AG10803 (cell line): ENCODE measurements at regions not wholly inside any gene's neighbourhood (a gene's known extent, or its start where the extent isn't known, plus 50 kb on each side); places are given as distances from the start of the nearest gene placed in this dataset.

ENCODE experiments used
- DNase-seq: peaks from one replicate; pipeline ENCODE4 v3.0.0; 2010; ENCODE audit warnings: low read depth
- H3K4me3 ChIP-seq: 2 replicates; pipeline ENCODE4 v1.5.1; 2011; ENCODE audit warnings: mild to moderate bottlenecking, low read length, control low read depth
- CTCF ChIP-seq: conservative IDR thresholded peaks from 2 replicates; pipeline ENCODE4 v1.5.1; 2011; ENCODE audit warnings: mild to moderate bottlenecking, low read length, control low read depth, inconsistent platforms

- no peak for DNase-seq
- no peak for TF ChIP-seq CTCF
- no peak overlapping the region for H3K4me3 ChIP-seq
These were observed 74.5 kb downstream of the LRRC30 start for GRCh38 chr18:7305416-7305815.

GRCh38 chr18:7307030-7307429 is 76.1 kb downstream of the LRRC30 start:
- DNase-seq, result no peak
- TF ChIP-seq CTCF, result no peak
- H3K4me3 ChIP-seq, result no peak overlapping the region

GRCh38 chr18:7307526-7307925 is 76.6 kb downstream of the LRRC30 start:
- no peak for TF ChIP-seq CTCF
- H3K4me3 ChIP-seq, result no peak overlapping the region
- no peak for DNase-seq

- DNase-seq, result no peak
- H3K4me3 ChIP-seq, result no peak overlapping the region
- no peak for TF ChIP-seq CTCF
These were observed 86.9 kb downstream of the LRRC30 start for GRCh38 chr18:7317804-7318231.

- no peak for DNase-seq
- no peak overlapping the region for H3K4me3 ChIP-seq
- no peak for TF ChIP-seq CTCF
These were observed 88.3 kb downstream of the LRRC30 start for GRCh38 chr18:7319161-7319560.

GRCh38 chr18:7321831-7322230 is 90.9 kb downstream of the LRRC30 start:
- no peak for TF ChIP-seq CTCF
- no peak for DNase-seq
- no peak overlapping the region for H3K4me3 ChIP-seq

- no peak for DNase-seq
- no peak overlapping the region for H3K4me3 ChIP-seq
- TF ChIP-seq CTCF, result no peak
These were observed 92.1 kb downstream of the LRRC30 start for GRCh38 chr18:7322817-7323485.
